Trophoblast cell (in vitro differentiated cells and primary cell): ENCODE measurements at regions not wholly inside any gene's neighbourhood (a gene's known extent, or its start where the extent isn't known, plus 50 kb on each side); places are given as distances from the start of the nearest gene placed in this dataset.

Experiments
- DNase-seq, 2 donors: peaks; one replicate each; pipeline ENCODE4 v3.0.0-alpha.2; 2016
- H2AFZ ChIP-seq: 2 replicates; pipeline ENCODE4 v1.6.1; 2013; ENCODE audit warnings: low read length, moderate library complexity, mild to moderate bottlenecking; ENCODE audit not compliant: insufficient read depth, poor library complexity
- H2AK5ac ChIP-seq: 2 replicates; pipeline ENCODE4 v1.6.1; 2013; ENCODE audit warnings: mild to moderate bottlenecking, low read length
- H2BK120ac ChIP-seq: 2 replicates; pipeline ENCODE4 v1.6.1; 2013; ENCODE audit warnings: low read length, mild to moderate bottlenecking, moderate library complexity; ENCODE audit not compliant: insufficient read depth, poor library complexity
- H2BK12ac ChIP-seq: 2 replicates; pipeline ENCODE4 v1.6.1; 2013; ENCODE audit warnings: mild to moderate bottlenecking, low read length, moderate library complexity
- H2BK5ac ChIP-seq: 2 replicates; pipeline ENCODE4 v1.6.1; 2013; ENCODE audit warnings: low read length, low read depth, moderate library complexity, mild to moderate bottlenecking; ENCODE audit not compliant: poor library complexity
- H3K14ac ChIP-seq: 2 replicates; pipeline ENCODE4 v1.6.1; 2013; ENCODE audit warnings: mild to moderate bottlenecking, low read length
- H3K18ac ChIP-seq: 2 replicates; pipeline ENCODE4 v1.6.1; 2013; ENCODE audit warnings: mild to moderate bottlenecking, low read length
- H3K23ac ChIP-seq: 2 replicates; pipeline ENCODE4 v1.6.1; 2013; ENCODE audit warnings: low read length
- H3K27ac ChIP-seq: 2 replicates; pipeline ENCODE4 v1.5.1; 2013; ENCODE audit warnings: low read depth, mild to moderate bottlenecking, inconsistent platforms, low read length, moderate library complexity
- H3K27me3 ChIP-seq: 2 replicates; pipeline ENCODE4 v1.6.1; 2013; ENCODE audit warnings: inconsistent platforms, mild to moderate bottlenecking, low read length, moderate library complexity; ENCODE audit not compliant: insufficient read depth
- H3K36me3 ChIP-seq, 2 experiments: 1 replicate in 1 of 2; 2 replicates in 1 of 2; pipeline ENCODE4 v1.6.1; 2013; ENCODE audit warnings: low read length in 2 of 2, mild to moderate bottlenecking in 2 of 2, moderate library complexity in 1 of 2; ENCODE audit not compliant: insufficient read depth in 2 of 2, control insufficient read depth in 1 of 2
- H3K4ac ChIP-seq: 2 replicates; pipeline ENCODE4 v1.6.1; 2013; ENCODE audit warnings: low read depth, mild to moderate bottlenecking, low read length, moderate library complexity
- H3K4me1 ChIP-seq, 2 experiments: 1 replicate in 1 of 2; 2 replicates in 1 of 2; pipeline ENCODE4 v1.6.1; 2013; ENCODE audit warnings: low read length in 2 of 2, mild to moderate bottlenecking in 2 of 2, moderate library complexity in 1 of 2; ENCODE audit not compliant: insufficient read depth in 2 of 2, control insufficient read depth in 1 of 2
- H3K4me2 ChIP-seq: 2 replicates; pipeline ENCODE4 v1.6.1; 2013; ENCODE audit warnings: inconsistent platforms, mild to moderate bottlenecking, low read length, moderate library complexity
- H3K4me3 ChIP-seq: 2 replicates; pipeline ENCODE4 v1.5.1; 2013; ENCODE audit warnings: mild to moderate bottlenecking, low read depth, low read length, inconsistent platforms
- H3K79me1 ChIP-seq: one replicate; pipeline ENCODE4 v1.6.1; 2013; ENCODE audit warnings: low read length
- H3K79me2 ChIP-seq: 2 replicates; pipeline ENCODE4 v1.6.1; 2013; ENCODE audit warnings: low read length, mild to moderate bottlenecking; ENCODE audit not compliant: control insufficient read depth, insufficient read depth, poor library complexity
- H3K9ac ChIP-seq: 2 replicates; pipeline ENCODE4 v1.6.1; 2013; ENCODE audit warnings: mild to moderate bottlenecking, low read length
- H3K9me3 ChIP-seq: 2 replicates; pipeline ENCODE4 v1.6.1; 2013; ENCODE audit warnings: low read depth, mild to moderate bottlenecking, control low read depth, inconsistent platforms, low read length; ENCODE audit not compliant: insufficient read depth
- H4K12ac ChIP-seq: 2 replicates; pipeline ENCODE4 v1.6.1; 2013; ENCODE audit warnings: low read depth, mild to moderate bottlenecking, low read length, moderate library complexity
- H4K8ac ChIP-seq: 2 replicates; pipeline ENCODE4 v1.6.1; 2013; ENCODE audit warnings: low read depth, mild to moderate bottlenecking, low read length, moderate library complexity
- H4K91ac ChIP-seq: one replicate; pipeline ENCODE4 v1.6.1; 2013; ENCODE audit warnings: low read depth, mild to moderate bottlenecking, low read length, moderate library complexity
- WGBS: extraction: QIAGEN DNeasy Blood & Tissue Kit; methylation state at CpG from one replicate; pipeline ENCODE4 v1.1.7; 2013; ENCODE audit warnings: missing lambda C conversion rate; ENCODE audit not compliant: insufficient read length, insufficient coverage; ENCODE audit errors: extremely low coverage; 5-methylcytosine and 5-hydroxymethylcytosine counted together

DNA sequence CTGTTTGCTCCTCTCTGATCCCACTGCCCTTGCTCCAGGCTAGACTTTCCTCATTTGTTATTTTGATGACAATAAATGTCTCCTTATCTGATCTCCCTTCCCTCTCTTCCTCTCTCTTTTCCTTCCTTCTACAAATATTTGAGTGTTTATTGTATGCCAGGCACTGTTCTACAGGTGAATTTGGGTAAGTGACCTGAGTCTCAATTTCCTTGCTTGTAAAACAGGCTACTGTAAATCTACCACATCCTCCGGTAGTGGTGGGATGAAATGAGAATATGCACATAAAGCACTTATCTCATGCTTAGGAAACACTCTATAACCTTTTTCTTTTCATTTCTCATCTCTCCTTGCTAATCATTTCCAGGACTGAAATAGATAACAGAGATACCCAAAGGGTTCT, 86.4 kb downstream of the HMHB1 start:
- Histone ChIP-seq H3K23ac (no peak overlapping the region), H4K8ac (no peak overlapping the region), H3K4me1 (no peaks in the 10 kb centered on the region), H4K91ac (no peak overlapping the region), H2BK12ac (no peak overlapping the region), H2AFZ (no peak overlapping the region), H3K27ac (no peak overlapping the region), H2BK5ac (no peak overlapping the region), H3K36me3 (no peaks in the 10 kb centered on the region), H2BK120ac (no peak overlapping the region), H3K4me3 (no peak overlapping the region), H3K27me3 (no peaks in the 10 kb centered on the region), H3K4ac (no peak overlapping the region), H3K4me2 (no peak overlapping the region), H3K9ac (no peak overlapping the region), H3K79me2 (no peaks in the 10 kb centered on the region), H3K18ac (no peak overlapping the region), H3K9me3 (no peaks in the 10 kb centered on the region), H3K14ac (no peak overlapping the region), H3K79me1 (no peaks in the 10 kb centered on the region), H4K12ac (no peak overlapping the region), H2AK5ac (no peak overlapping the region)
- DNase-seq = no peak
- no CpG with 5 or more reads among the region's 1 CpG for WGBS

GRCh38 chr5:143898916-143899591, 87.1 kb downstream of the HMHB1 start:
- H3K4me2 ChIP-seq = no peak overlapping the region
- DNase-seq = no peak
- H2BK5ac ChIP-seq = no peak overlapping the region

DNA sequence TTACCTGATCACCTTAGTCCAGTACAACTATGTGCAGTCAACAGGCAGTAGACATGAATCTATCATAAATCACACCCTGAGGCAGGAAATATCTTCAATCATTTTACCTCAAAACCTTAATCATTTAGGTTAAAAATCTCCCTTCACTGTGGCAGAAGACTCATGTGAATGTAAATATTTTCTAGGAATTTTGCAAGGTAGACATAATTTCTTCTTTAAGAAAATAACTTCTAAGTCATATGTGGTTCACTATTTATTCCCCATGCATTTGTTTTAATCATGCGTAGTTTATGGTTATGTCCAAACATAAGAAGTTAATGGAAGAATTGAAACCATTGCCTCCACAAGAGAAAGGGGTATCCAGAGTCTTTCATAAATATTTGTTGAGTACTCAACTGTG, 97.0 kb downstream of the HMHB1 start:
- no peak overlapping the region for H2AK5ac ChIP-seq
- H3K27ac ChIP-seq = no peak overlapping the region
- H3K4ac ChIP-seq = no peak overlapping the region
- no peak overlapping the region for H4K91ac ChIP-seq
- no peak overlapping the region for H2BK120ac ChIP-seq
- H3K14ac ChIP-seq = no peak overlapping the region
- H3K23ac ChIP-seq = no peak overlapping the region
- no peak overlapping the region for H2BK12ac ChIP-seq
- H2BK5ac ChIP-seq = no peak overlapping the region
- no peaks in the 10 kb centered on the region for H3K79me1 ChIP-seq
- no peak overlapping the region for H3K18ac ChIP-seq
- no peaks in the 10 kb centered on the region for H3K27me3 ChIP-seq
- no peak overlapping the region for H3K9ac ChIP-seq
- WGBS = no CpG with 5 or more reads among the region's 1 CpG
- H3K4me2 ChIP-seq = no peak overlapping the region
- H3K4me1 ChIP-seq = no peaks in the 10 kb centered on the region
- no peak overlapping the region for H2AFZ ChIP-seq
- H3K4me3 ChIP-seq = no peak overlapping the region
- H4K12ac ChIP-seq = no peak overlapping the region
- no peak overlapping the region for H4K8ac ChIP-seq
- no peaks in the 10 kb centered on the region for H3K9me3 ChIP-seq
- DNase-seq = no peak
- no peaks in the 10 kb centered on the region for H3K36me3 ChIP-seq
- no peaks in the 10 kb centered on the region for H3K79me2 ChIP-seq

More at GRCh38 chr5:143898916-143899591, 87.1 kb downstream of the HMHB1 start:
- Histone ChIP-seq H3K36me3 (no peaks in the 10 kb centered on the region), H3K4me1 (no peaks in the 10 kb centered on the region), H3K27me3 (no peaks in the 10 kb centered on the region), H3K14ac (no peak overlapping the region), H2AFZ (no peak overlapping the region), H4K8ac (no peak overlapping the region), H4K12ac (no peak overlapping the region), H3K9me3 (no peaks in the 10 kb centered on the region), H3K23ac (no peak overlapping the region), H3K18ac (no peak overlapping the region), H3K79me1 (no peaks in the 10 kb centered on the region), H3K4ac (no peak overlapping the region), H2AK5ac (no peak overlapping the region), H3K9ac (no peak overlapping the region), H3K4me3 (no peak overlapping the region), H2BK120ac (no peak overlapping the region), H3K27ac (no peak overlapping the region), H3K79me2 (no peaks in the 10 kb centered on the region), H2BK12ac (no peak overlapping the region), H4K91ac (no peak overlapping the region)
- WGBS = no CpG with 5 or more reads among the region's 6 CpGs

DNA sequence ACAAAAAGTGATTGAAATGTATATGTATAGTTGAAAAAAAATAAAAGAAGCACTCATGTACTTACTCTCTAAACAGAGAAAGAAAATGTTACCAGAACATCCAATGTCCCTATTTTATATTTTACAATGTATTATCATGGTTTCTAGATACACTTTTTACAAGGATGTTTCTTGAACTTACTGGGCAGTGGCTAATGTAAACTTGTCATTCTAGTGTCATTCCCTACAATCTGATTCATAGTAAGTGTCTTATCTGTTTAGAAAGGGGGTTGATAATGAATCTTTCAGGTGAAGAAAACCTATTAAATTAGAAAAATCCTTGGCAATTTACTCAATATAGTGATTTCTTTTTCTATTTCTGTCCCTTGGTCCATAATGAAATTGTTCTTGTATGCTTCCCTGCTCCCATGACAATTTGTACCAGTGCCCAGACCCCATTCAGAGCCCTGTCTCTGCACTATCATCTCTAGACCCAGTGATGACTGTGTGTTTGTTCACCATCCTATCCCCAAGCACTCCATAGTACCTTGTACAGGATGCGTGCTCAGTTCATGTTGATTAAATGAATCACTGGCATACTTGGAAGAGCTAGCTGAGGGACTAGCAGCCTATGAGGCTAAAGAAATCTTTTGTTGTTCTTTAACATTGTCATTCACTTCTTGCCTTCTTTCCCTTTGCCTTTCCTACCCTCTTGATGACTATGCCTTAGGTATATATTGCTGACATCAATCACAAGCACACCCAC, 101.2 kb downstream of the HMHB1 start:
- Histone ChIP-seq H3K9me3 (no peaks in the 10 kb centered on the region), H3K4ac (no peak overlapping the region)
- WGBS = no CpG with 5 or more reads among the region's 1 CpG

More for the DNA sequence above, 101.2 kb downstream of the HMHB1 start:
- H3K18ac ChIP-seq = no peak overlapping the region
- H3K14ac ChIP-seq = no peak overlapping the region
- H3K4me3 ChIP-seq = no peak overlapping the region
- no peak overlapping the region for H3K27ac ChIP-seq
- DNase-seq = no peak
- no peaks in the 10 kb centered on the region for H3K36me3 ChIP-seq
- no peak overlapping the region for H2BK12ac ChIP-seq
- no peaks in the 10 kb centered on the region for H3K4me1 ChIP-seq
- no peak overlapping the region for H2BK5ac ChIP-seq
- no peak overlapping the region for H4K12ac ChIP-seq
- H3K27me3 ChIP-seq = no peaks in the 10 kb centered on the region
- H2BK120ac ChIP-seq = no peak overlapping the region
- H3K79me2 ChIP-seq = no peaks in the 10 kb centered on the region
- H2AFZ ChIP-seq = no peak overlapping the region
- H3K4me2 ChIP-seq = no peak overlapping the region
- no peak overlapping the region for H3K9ac ChIP-seq
- no peak overlapping the region for H4K91ac ChIP-seq
- H2AK5ac ChIP-seq = no peak overlapping the region
- H3K23ac ChIP-seq = no peak overlapping the region
- H3K79me1 ChIP-seq = no peaks in the 10 kb centered on the region
- H4K8ac ChIP-seq = no peak overlapping the region
